ENCODE measurements at regions not wholly inside any gene's neighbourhood (a gene's known extent, or its start where the extent isn't known, plus 50 kb on each side); places are given as distances from the start of the nearest gene placed in this dataset.

DNA sequence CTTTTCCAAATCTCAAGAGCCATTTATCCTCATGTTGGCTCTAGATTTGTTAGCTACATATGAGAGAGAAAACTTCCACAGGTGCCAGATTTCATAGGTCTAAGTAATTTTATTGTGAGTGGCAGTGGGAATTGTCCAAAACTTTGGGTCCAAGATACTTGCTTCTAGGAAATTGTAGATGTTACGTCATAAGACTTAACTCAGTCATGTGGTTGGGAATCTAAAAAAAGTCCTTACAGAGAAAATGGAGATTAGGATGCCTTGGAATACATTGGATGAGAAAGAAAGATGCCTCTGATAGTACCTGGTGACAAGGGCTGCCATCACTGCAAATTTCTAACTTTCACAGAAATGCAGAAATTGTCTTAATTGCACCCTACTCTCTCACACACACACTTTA is 506.5 kb downstream of the C4orf33 start:
- Histone ChIP-seq H3K4me2 (ENCODE audit: low read length) (no peak overlapping the region), H3K4me1 (ENCODE audit: control insufficient read depth in 1 of 2, insufficient read depth in 2 of 2, low read length in 2 of 2) (no peaks in the 10 kb centered on the region), H3K27me3 (ENCODE audit: insufficient read depth, low read length) (no peaks in the 10 kb centered on the region), H3K4ac (ENCODE audit: low read depth, low read length) (no peak overlapping the region), H4K12ac (ENCODE audit: low read depth, low read length) (no peak overlapping the region), H3K14ac (ENCODE audit: low read length) (no peak overlapping the region), H2BK5ac (ENCODE audit: low read depth, low read length, poor library complexity) (no peak overlapping the region), H2BK120ac (ENCODE audit: insufficient read depth, low read length, poor library complexity) (no peak overlapping the region), H3K9ac (ENCODE audit: low read length) (no peak overlapping the region), H2AFZ (ENCODE audit: insufficient read depth, low read length, poor library complexity) (no peak overlapping the region), H3K9me3 (ENCODE audit: insufficient read depth, low read depth, low read length) (no peaks in the 10 kb centered on the region), H2AK5ac (ENCODE audit: low read length) (no peak overlapping the region), H4K91ac (ENCODE audit: low read depth, low read length) (no peak overlapping the region), H3K79me1 (ENCODE audit: low read length) (no peaks in the 10 kb centered on the region), H3K23ac (ENCODE audit: low read length) (no peak overlapping the region), H2BK12ac (ENCODE audit: low read length) (no peak overlapping the region), H4K8ac (ENCODE audit: low read depth, low read length) (no peak overlapping the region), H3K79me2 (ENCODE audit: control insufficient read depth, insufficient read depth, low read length, poor library complexity) (no peaks in the 10 kb centered on the region), H3K4me3 (ENCODE audit: low read depth, low read length) (no peak overlapping the region), H3K27ac (ENCODE audit: low read depth, low read length) (no peak overlapping the region), H3K36me3 (ENCODE audit: control insufficient read depth in 1 of 2, insufficient read depth in 2 of 2, low read length in 2 of 2) (no peaks in the 10 kb centered on the region), H3K18ac (ENCODE audit: low read length) (no peak overlapping the region)
- no peak for DNase-seq
- WGBS (ENCODE audit: extremely low coverage, insufficient coverage, insufficient read length) = no CpG with 5 or more reads among the region's 1 CpG

DNA sequence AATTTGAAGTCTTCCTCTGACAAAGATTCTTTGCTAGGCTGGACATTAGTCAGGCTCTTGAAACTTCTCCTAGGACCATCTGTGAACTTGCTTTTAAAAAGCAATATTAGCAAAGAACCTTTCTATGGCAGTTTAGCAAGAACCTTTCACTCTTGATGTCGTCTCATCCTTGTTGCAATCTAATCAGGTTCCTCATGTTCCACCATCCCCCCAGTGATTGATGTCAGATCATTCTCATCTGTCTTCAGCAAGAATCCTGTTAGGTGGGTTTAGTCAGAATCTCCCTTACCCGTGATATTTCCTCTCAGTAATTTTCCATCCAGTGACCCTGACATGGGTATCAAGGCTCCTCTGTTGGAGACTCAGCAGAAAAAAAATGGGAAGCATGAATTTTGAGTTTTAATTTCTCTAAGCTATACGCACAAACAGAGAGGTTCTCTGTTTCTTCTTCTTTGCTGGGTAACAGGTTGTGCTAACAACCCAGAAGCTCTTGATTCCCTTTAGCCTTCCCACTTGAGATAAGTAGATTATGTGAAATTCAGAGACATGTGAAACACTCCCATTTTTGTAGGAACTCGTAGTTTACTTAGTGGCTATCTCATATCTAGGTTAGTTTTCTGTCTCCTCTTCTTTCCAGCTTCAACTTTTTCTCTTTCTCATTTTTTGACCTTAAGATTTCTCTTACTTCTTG is 507.4 kb downstream of the C4orf33 start:
- DNase-seq = no peak
- no peak overlapping the region for H3K9ac ChIP-seq (ENCODE audit: low read length)
- H3K79me2 ChIP-seq (ENCODE audit: control insufficient read depth, insufficient read depth, low read length, poor library complexity) = no peaks in the 10 kb centered on the region
- no CpG with 5 or more reads among the region's 4 CpGs for WGBS (ENCODE audit: extremely low coverage, insufficient coverage, insufficient read length)
- no peak overlapping the region for H3K4me3 ChIP-seq (ENCODE audit: low read depth, low read length)
- H3K9me3 ChIP-seq (ENCODE audit: insufficient read depth, low read depth, low read length) = no peaks in the 10 kb centered on the region
- H4K8ac ChIP-seq (ENCODE audit: low read depth, low read length) = no peak overlapping the region
- no peak overlapping the region for H2BK5ac ChIP-seq (ENCODE audit: low read depth, low read length, poor library complexity)
- no peak overlapping the region for H3K4ac ChIP-seq (ENCODE audit: low read depth, low read length)
- no peak overlapping the region for H3K23ac ChIP-seq (ENCODE audit: low read length)
- H2BK120ac ChIP-seq (ENCODE audit: insufficient read depth, low read length, poor library complexity) = no peak overlapping the region
- no peak overlapping the region for H2AK5ac ChIP-seq (ENCODE audit: low read length)
- no peak overlapping the region for H2AFZ ChIP-seq (ENCODE audit: insufficient read depth, low read length, poor library complexity)
- no peak overlapping the region for H2BK12ac ChIP-seq (ENCODE audit: low read length)
- H3K27me3 ChIP-seq (ENCODE audit: insufficient read depth, low read length) = no peaks in the 10 kb centered on the region
- no peak overlapping the region for H4K12ac ChIP-seq (ENCODE audit: low read depth, low read length)
- H3K14ac ChIP-seq (ENCODE audit: low read length) = no peak overlapping the region
- H3K4me1 ChIP-seq (ENCODE audit: control insufficient read depth in 1 of 2, insufficient read depth in 2 of 2, low read length in 2 of 2) = no peaks in the 10 kb centered on the region
- H3K79me1 ChIP-seq (ENCODE audit: low read length) = no peaks in the 10 kb centered on the region
- no peak overlapping the region for H3K27ac ChIP-seq (ENCODE audit: low read depth, low read length)
- H3K18ac ChIP-seq (ENCODE audit: low read length) = no peak overlapping the region
- H4K91ac ChIP-seq (ENCODE audit: low read depth, low read length) = no peak overlapping the region
- H3K4me2 ChIP-seq (ENCODE audit: low read length) = no peak overlapping the region
- no peaks in the 10 kb centered on the region for H3K36me3 ChIP-seq (ENCODE audit: control insufficient read depth in 1 of 2, insufficient read depth in 2 of 2, low read length in 2 of 2)

DNA sequence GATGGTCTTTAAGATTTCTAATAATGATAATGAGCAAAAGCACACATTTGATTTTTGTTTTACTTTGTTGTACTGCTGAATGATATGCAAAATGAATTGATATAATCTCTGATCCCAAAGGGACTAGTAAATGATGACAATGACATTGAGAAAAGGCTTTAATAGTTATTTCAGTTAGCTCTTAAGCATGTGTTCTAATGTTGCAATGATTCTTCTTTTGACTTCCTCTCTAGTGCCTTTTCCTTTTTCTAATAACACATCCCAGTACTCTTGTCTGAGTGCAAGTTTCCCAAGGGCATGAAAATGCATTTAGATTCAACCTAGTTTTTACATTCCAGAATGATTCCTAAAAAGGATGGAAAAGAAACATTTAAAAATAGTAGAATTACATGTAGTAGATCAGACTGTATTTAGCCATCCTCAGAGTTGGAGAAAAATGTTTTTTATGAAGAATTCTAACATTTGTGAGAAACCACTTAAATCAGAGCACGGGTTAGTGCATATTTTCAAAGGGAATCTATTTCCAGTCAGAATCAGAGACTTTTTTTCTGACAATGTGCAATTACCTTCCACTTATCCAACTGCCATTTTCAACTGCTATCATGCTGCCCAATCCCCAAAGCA is 508.8 kb downstream of the C4orf33 start:
- no peak overlapping the region for H3K4me2 ChIP-seq (ENCODE audit: low read length)
- H3K36me3 ChIP-seq (ENCODE audit: control insufficient read depth in 1 of 2, insufficient read depth in 2 of 2, low read length in 2 of 2) = no peaks in the 10 kb centered on the region
- no peak overlapping the region for H4K12ac ChIP-seq (ENCODE audit: low read depth, low read length)
- no peak overlapping the region for H2AFZ ChIP-seq (ENCODE audit: insufficient read depth, low read length, poor library complexity)
- no peaks in the 10 kb centered on the region for H3K79me2 ChIP-seq (ENCODE audit: control insufficient read depth, insufficient read depth, low read length, poor library complexity)
- no peaks in the 10 kb centered on the region for H3K4me1 ChIP-seq (ENCODE audit: control insufficient read depth in 1 of 2, insufficient read depth in 2 of 2, low read length in 2 of 2)
- H3K79me1 ChIP-seq (ENCODE audit: low read length) = no peaks in the 10 kb centered on the region
- no peak overlapping the region for H2BK5ac ChIP-seq (ENCODE audit: low read depth, low read length, poor library complexity)
- no peak overlapping the region for H3K4me3 ChIP-seq (ENCODE audit: low read depth, low read length)
- H3K4ac ChIP-seq (ENCODE audit: low read depth, low read length) = no peak overlapping the region
- no peak overlapping the region for H2BK120ac ChIP-seq (ENCODE audit: insufficient read depth, low read length, poor library complexity)
- no CpG with 5 or more reads among the region's 1 CpG for WGBS (ENCODE audit: extremely low coverage, insufficient coverage, insufficient read length)
- H3K9ac ChIP-seq (ENCODE audit: low read length) = no peak overlapping the region
- H3K27ac ChIP-seq (ENCODE audit: low read depth, low read length) = no peak overlapping the region
- H4K91ac ChIP-seq (ENCODE audit: low read depth, low read length) = no peak overlapping the region
- H4K8ac ChIP-seq (ENCODE audit: low read depth, low read length) = no peak overlapping the region
- no peak overlapping the region for H2BK12ac ChIP-seq (ENCODE audit: low read length)
- H3K9me3 ChIP-seq (ENCODE audit: insufficient read depth, low read depth, low read length) = no peaks in the 10 kb centered on the region
- no peak overlapping the region for H3K18ac ChIP-seq (ENCODE audit: low read length)
- H3K23ac ChIP-seq (ENCODE audit: low read length) = no peak overlapping the region
- H2AK5ac ChIP-seq (ENCODE audit: low read length) = no peak overlapping the region
- no peak for DNase-seq
- H3K27me3 ChIP-seq (ENCODE audit: insufficient read depth, low read length) = no peaks in the 10 kb centered on the region
- H3K14ac ChIP-seq (ENCODE audit: low read length) = no peak overlapping the region

DNA sequence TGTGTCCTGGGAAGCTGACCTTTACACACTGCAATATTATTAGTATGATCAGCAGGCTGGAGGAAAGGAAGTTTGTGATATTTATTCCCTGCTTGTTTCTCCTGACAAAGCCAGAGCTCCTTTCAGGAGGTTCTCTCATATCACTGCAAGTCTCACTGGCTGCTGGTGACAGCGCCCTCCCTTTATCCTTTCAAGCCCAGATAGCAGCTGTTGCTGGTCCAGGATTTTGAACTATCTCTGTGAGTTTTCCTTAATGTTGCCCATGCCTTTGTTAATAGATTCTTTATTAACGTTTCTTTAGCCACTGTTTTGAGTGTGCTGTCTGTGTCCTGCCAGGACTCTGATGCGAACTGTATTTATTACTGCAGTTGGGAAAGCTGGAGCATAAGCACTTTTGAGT is 518.7 kb downstream of the C4orf33 start:
- Histone ChIP-seq H3K4me1 (ENCODE audit: control insufficient read depth in 1 of 2, insufficient read depth in 2 of 2, low read length in 2 of 2) (no peaks in the 10 kb centered on the region), H2AFZ (ENCODE audit: insufficient read depth, low read length, poor library complexity) (no peak overlapping the region), H2BK12ac (ENCODE audit: low read length) (no peak overlapping the region), H3K4ac (ENCODE audit: low read depth, low read length) (no peak overlapping the region), H3K9ac (ENCODE audit: low read length) (no peak overlapping the region), H4K8ac (ENCODE audit: low read depth, low read length) (no peak overlapping the region), H3K18ac (ENCODE audit: low read length) (no peak overlapping the region), H3K23ac (ENCODE audit: low read length) (no peak overlapping the region), H4K91ac (ENCODE audit: low read depth, low read length) (no peak overlapping the region), H2BK120ac (ENCODE audit: insufficient read depth, low read length, poor library complexity) (no peak overlapping the region), H3K27ac (ENCODE audit: low read depth, low read length) (no peak overlapping the region), H3K27me3 (ENCODE audit: insufficient read depth, low read length) (no peaks in the 10 kb centered on the region), H2BK5ac (ENCODE audit: low read depth, low read length, poor library complexity) (no peak overlapping the region), H3K14ac (ENCODE audit: low read length) (no peak overlapping the region), H3K4me3 (ENCODE audit: low read depth, low read length) (no peak overlapping the region), H3K36me3 (ENCODE audit: control insufficient read depth in 1 of 2, insufficient read depth in 2 of 2, low read length in 2 of 2) (no peaks in the 10 kb centered on the region), H4K12ac (ENCODE audit: low read depth, low read length) (no peak overlapping the region), H3K79me1 (ENCODE audit: low read length) (no peaks in the 10 kb centered on the region), H2AK5ac (ENCODE audit: low read length) (no peak overlapping the region), H3K9me3 (ENCODE audit: insufficient read depth, low read depth, low read length) (no peaks in the 10 kb centered on the region), H3K4me2 (ENCODE audit: low read length) (no peak overlapping the region), H3K79me2 (ENCODE audit: control insufficient read depth, insufficient read depth, low read length, poor library complexity) (no peaks in the 10 kb centered on the region)
- no peak for DNase-seq
- no CpG with 5 or more reads among the region's 3 CpGs for WGBS (ENCODE audit: extremely low coverage, insufficient coverage, insufficient read length)
